Skeletal muscle tissue (tissue), 3 donors: ENCODE measurements at regions not wholly inside any gene's neighbourhood (a gene's known extent, or its start where the extent isn't known, plus 50 kb on each side); places are given as distances from the start of the nearest gene placed in this dataset.

Source experiments
- H3K27ac ChIP-seq: one replicate; pipeline ENCODE4 v1.7.0; 2013; ENCODE audit warnings: mild to moderate bottlenecking, low read depth, low read length, inconsistent platforms
- H3K27me3 ChIP-seq, 3 donors: one replicate each; pipeline ENCODE4 v1.7.0; 2013; ENCODE audit warnings: low read length in 3 of 3; ENCODE audit not compliant: control insufficient read depth in 3 of 3, insufficient read depth in 3 of 3
- H3K36me3 ChIP-seq, 3 donors: one replicate each; pipeline ENCODE4 v1.7.0; 2013; ENCODE audit warnings: low read length in 3 of 3; ENCODE audit not compliant: control insufficient read depth in 3 of 3, insufficient read depth in 3 of 3
- H3K4me1 ChIP-seq, 3 donors: one replicate each; pipeline ENCODE4 v1.7.0; 2013; ENCODE audit warnings: low read length in 3 of 3, mild to moderate bottlenecking in 3 of 3; ENCODE audit not compliant: control insufficient read depth in 3 of 3, insufficient read depth in 3 of 3
- H3K4me3 ChIP-seq, 3 donors: one replicate each; pipeline ENCODE4 v1.7.0; 2013; ENCODE audit warnings: low read length in 3 of 3
- H3K9ac ChIP-seq, 3 donors: one replicate each; pipeline ENCODE4 v1.7.0; 2013; ENCODE audit warnings: low read length in 3 of 3, mild to moderate bottlenecking in 3 of 3, moderate library complexity in 2 of 3, low read depth in 1 of 3
- H3K9me3 ChIP-seq, 3 donors: one replicate each; pipeline ENCODE4 v1.7.0; 2013; ENCODE audit warnings: low read length in 3 of 3; ENCODE audit not compliant: control insufficient read depth in 3 of 3
- donor health status: Osteomylitis.

- no peaks in the 10 kb centered on the region for H3K36me3 ChIP-seq
- peaks cover 13 to 46% (median 43%) of the 10 kb centered on the region in 3 donors for H3K4me1 ChIP-seq
- H3K9me3 ChIP-seq: no peaks in the 10 kb centered on the region
- no peak overlapping the region for H3K4me3 ChIP-seq
- no peak overlapping the region for H3K27ac ChIP-seq
- no peak overlapping the region for H3K9ac ChIP-seq
- no peaks in the 10 kb centered on the region for H3K27me3 ChIP-seq
Observed at GRCh38 chr4:41458689-41459088, 79.3 kb upstream of the LIMCH1 start.

GRCh38 chr4:41460641-41461040, 77.3 kb upstream of the LIMCH1 start:
- Histone ChIP-seq H3K4me3 (no peak overlapping the region), H3K27me3 (no peaks in the 10 kb centered on the region), H3K9me3 (no peaks in the 10 kb centered on the region), H3K4me1 (peaks cover 14 to 32% (median 29%) of the 10 kb centered on the region in 3 donors), H3K36me3 (no peaks in the 10 kb centered on the region), H3K9ac (no peak overlapping the region), H3K27ac (no peak overlapping the region)

- H3K27ac ChIP-seq: no peak overlapping the region
- no peaks in the 10 kb centered on the region for H3K36me3 ChIP-seq
- H3K27me3 ChIP-seq: no peaks in the 10 kb centered on the region
- peaks cover 14 to 24% (median 22%) of the 10 kb centered on the region in 3 donors for H3K4me1 ChIP-seq
- H3K4me3 ChIP-seq: no peak overlapping the region
- H3K9ac ChIP-seq: no peak overlapping the region
- H3K9me3 ChIP-seq: no peaks in the 10 kb centered on the region
Observed at GRCh38 chr4:41461780-41462307, 76.1 kb upstream of the LIMCH1 start.

GRCh38 chr4:41465146-41465761, 72.7 kb upstream of the LIMCH1 start:
- Histone ChIP-seq H3K4me3 (no peak overlapping the region), H3K4me1 (peaks cover 17 to 33% (median 22%) of the 10 kb centered on the region in 3 donors), H3K9ac (no peak overlapping the region)

GRCh38 chr4:41466249-41466648, 71.7 kb upstream of the LIMCH1 start:
- Histone ChIP-seq H3K4me1 (peaks cover 14 to 32% (median 25%) of the 10 kb centered on the region in 3 donors), H3K27me3 (no peaks in the 10 kb centered on the region), H3K36me3 (no peaks in the 10 kb centered on the region), H3K4me3 (no peak overlapping the region), H3K27ac (no peak overlapping the region), H3K9ac (no peak overlapping the region), H3K9me3 (no peaks in the 10 kb centered on the region)

More at GRCh38 chr4:41465146-41465761, 72.7 kb upstream of the LIMCH1 start:
- Histone ChIP-seq H3K9me3 (no peaks in the 10 kb centered on the region), H3K27ac (no peak overlapping the region), H3K27me3 (no peaks in the 10 kb centered on the region), H3K36me3 (no peaks in the 10 kb centered on the region)

- H3K9me3 ChIP-seq: no peaks in the 10 kb centered on the region
- no peak overlapping the region for H3K9ac ChIP-seq
- peaks cover 17 to 46% (median 37%) of the 10 kb centered on the region in 3 donors for H3K4me1 ChIP-seq
- H3K27ac ChIP-seq: no peak overlapping the region
- no peak overlapping the region for H3K4me3 ChIP-seq
- no peaks in the 10 kb centered on the region for H3K27me3 ChIP-seq
- H3K36me3 ChIP-seq: no peaks in the 10 kb centered on the region
Observed at GRCh38 chr4:41468122-41468521, 69.8 kb upstream of the LIMCH1 start.

- Histone ChIP-seq H3K36me3 (no peaks in the 10 kb centered on the region), H3K27ac (peak overlapping the region; percentile 60), H3K9me3 (no peaks in the 10 kb centered on the region), H3K4me1 (peaks cover 8 to 59% (median 37%) of the 10 kb centered on the region in 3 donors), H3K9ac (peak overlapping the region; percentile 51 to 66 (median 65)), H3K4me3 (peak overlapping the region; percentile 34 to 49 (median 48)), H3K27me3 (no peaks in the 10 kb centered on the region)
Observed at GRCh38 chr4:41471126-41472071, 66.6 kb upstream of the LIMCH1 start.

- H3K27ac ChIP-seq: peak overlapping the region; percentile 60
- H3K9ac ChIP-seq: peak overlapping the region in 1 of 3 donors; percentile 57
- peaks cover 8 to 59% (median 37%) of the 10 kb centered on the region in 3 donors for H3K4me1 ChIP-seq
Observed at GRCh38 chr4:41472081-41472480, 65.9 kb upstream of the LIMCH1 start.

GRCh38 chr4:41473176-41473575, 64.8 kb upstream of the LIMCH1 start:
- Histone ChIP-seq H3K4me3 (no peak overlapping the region), H3K9me3 (no peaks in the 10 kb centered on the region), H3K4me1 (peaks cover 8 to 58% (median 35%) of the 10 kb centered on the region in 3 donors), H3K36me3 (no peaks in the 10 kb centered on the region), H3K27ac (no peak overlapping the region), H3K9ac (no peak overlapping the region), H3K27me3 (no peaks in the 10 kb centered on the region)

More at GRCh38 chr4:41472081-41472480, 65.9 kb upstream of the LIMCH1 start:
- Histone ChIP-seq H3K9me3 (no peaks in the 10 kb centered on the region), H3K36me3 (no peaks in the 10 kb centered on the region), H3K27me3 (no peaks in the 10 kb centered on the region), H3K4me3 (peak overlapping the region in 2 of 3 donors; percentile 34 to 48)
